Left lung (tissue), 4 donors: ENCODE measurements at regions not wholly inside any gene's neighbourhood (a gene's known extent, or its start where the extent isn't known, plus 50 kb on each side); places are given as distances from the start of the nearest gene placed in this dataset.

Experiments used
- ATAC-seq: fragments of 200-7000 bp; cut with Tn5 transposase; one replicate; pipeline ENCODE4 v1.9.1; 2020; ENCODE audit warnings: moderate library complexity
- DNase-seq, 4 donors: peaks; one replicate each; pipeline ENCODE4 v3.0.0-alpha.2; 2013 to 2020
- H3K27ac ChIP-seq, 2 donors: fragments of 200-600 bp; sonication (generic) in 1 of 2; one replicate each; pipeline versions ENCODE4 v1.5.0 to v1.8.0; 2020 to 2021
- H3K27me3 ChIP-seq, 2 donors: fragments of 200-600 bp; sonication (generic) in 1 of 2; one replicate each; pipeline versions ENCODE4 v1.5.0 to v1.8.0; 2020 to 2021
- H3K36me3 ChIP-seq, 2 donors: fragments of 200-600 bp; sonication (generic) in 1 of 2; one replicate each; pipeline versions ENCODE4 v1.5.0 to v1.8.0; 2020 to 2021
- H3K4me1 ChIP-seq, 2 donors: fragments of 200-600 bp; one replicate each; pipeline ENCODE4 v1.8.0; 2021
- H3K4me3 ChIP-seq, 2 donors: fragments of 200-600 bp; sonication (generic) in 1 of 2; one replicate each; pipeline versions ENCODE4 v1.5.0 to v1.8.0; 2020 to 2021; ENCODE audit warnings: mild to moderate bottlenecking in 1 of 2
- H3K9me3 ChIP-seq, 2 donors: fragments of 200-600 bp; sonication (generic) in 1 of 2; one replicate each; pipeline versions ENCODE4 v1.5.0 to v1.8.0; 2020 to 2021
- CTCF ChIP-seq, 2 donors: fragments of 200-600 bp; sonication (generic) in 1 of 2; IDR thresholded peaks; one replicate each; pipeline versions ENCODE4 v1.5.0 to v1.8.0; 2021; ENCODE audit warnings: antibody characterized with exemption in 2 of 2
- intact Hi-C, 2 donors: fragments of 100-400 bp; cut with DNase I; formaldehyde crosslinking; loops; one replicate each; pipeline versions ENCODE4 v1.11.2 to v1.14.2; 2022
- donor health status: DM: no; HTN: yes; CAD: no.
- donor health status: DM: no; HTN: no; CAD: no.

- no peaks in the 10 kb centered on the region for H3K9me3 ChIP-seq
- no peak overlapping the region for H3K27ac ChIP-seq
- no peak for DNase-seq
- H3K27me3 ChIP-seq: no peaks in the 10 kb centered on the region
- H3K36me3 ChIP-seq: no peaks in the 10 kb centered on the region
- ATAC-seq: no peak
- H3K4me3 ChIP-seq: no peak overlapping the region
- no peaks in the 10 kb centered on the region for H3K4me1 ChIP-seq
- intact Hi-C loops: no loop called here
- no peak for TF ChIP-seq CTCF (IDR thresholded peaks at IDR 0.05)
These were observed 1544.6 kb downstream of the OLFM4 start for GRCh38 chr13:54573186-54573585.

- no peak for ATAC-seq
- Histone ChIP-seq H3K4me3 (no peak overlapping the region), H3K36me3 (no peaks in the 10 kb centered on the region), H3K27me3 (no peaks in the 10 kb centered on the region), H3K9me3 (no peaks in the 10 kb centered on the region), H3K27ac (no peak overlapping the region), H3K4me1 (no peaks in the 10 kb centered on the region)
- DNase-seq: no peak
- TF ChIP-seq CTCF (IDR thresholded peaks at IDR 0.05): no peak
- intact Hi-C loops: no loop called here
These were observed 1546.2 kb downstream of the OLFM4 start for GRCh38 chr13:54574791-54575190.

- H3K36me3 ChIP-seq: no peaks in the 10 kb centered on the region
- no peaks in the 10 kb centered on the region for H3K4me1 ChIP-seq
- intact Hi-C loops: no loop called here
- no peak for TF ChIP-seq CTCF (IDR thresholded peaks at IDR 0.05)
- H3K4me3 ChIP-seq: no peak overlapping the region
- H3K27ac ChIP-seq: no peak overlapping the region
- no peak for ATAC-seq
- peaks cover 0 to 4% of the 10 kb centered on the region in 2 donors for H3K9me3 ChIP-seq
- no peaks in the 10 kb centered on the region for H3K27me3 ChIP-seq
- no peak for DNase-seq
These were observed 1562.9 kb downstream of the OLFM4 start for GRCh38 chr13:54591540-54591939.

- H3K4me1 ChIP-seq: no peaks in the 10 kb centered on the region
- intact Hi-C loops: no loop called here
- H3K27ac ChIP-seq: no peak overlapping the region
- H3K9me3 ChIP-seq: peaks cover 0 to 4% of the 10 kb centered on the region in 2 donors
- no peak for DNase-seq
- no peaks in the 10 kb centered on the region for H3K36me3 ChIP-seq
- H3K27me3 ChIP-seq: no peaks in the 10 kb centered on the region
- no peak for TF ChIP-seq CTCF (IDR thresholded peaks at IDR 0.05)
- ATAC-seq: no peak
- H3K4me3 ChIP-seq: no peak overlapping the region
These were observed 1563.6 kb downstream of the OLFM4 start for GRCh38 chr13:54592201-54592600.

GRCh38 chr13:54593504-54593903, 1564.9 kb downstream of the OLFM4 start:
- no peak for ATAC-seq
- H3K27me3 ChIP-seq: no peaks in the 10 kb centered on the region
- H3K9me3 ChIP-seq: peaks cover 0 to 4% of the 10 kb centered on the region in 2 donors
- H3K4me1 ChIP-seq: no peaks in the 10 kb centered on the region
- no peak overlapping the region for H3K4me3 ChIP-seq
- no peak overlapping the region for H3K27ac ChIP-seq
- H3K36me3 ChIP-seq: no peaks in the 10 kb centered on the region
- intact Hi-C loops: no loop called here
- DNase-seq: no peak
- no peak for TF ChIP-seq CTCF (IDR thresholded peaks at IDR 0.05)
